Limb (tissue), 2 donors: ENCODE measurements at regions not wholly inside any gene's neighbourhood (a gene's known extent, or its start where the extent isn't known, plus 50 kb on each side); places are given as distances from the start of the nearest gene placed in this dataset.
"Not testable (repeated sequence)": the region's sequence is repeated elsewhere in the genome, so short reads cannot be mapped to it uniquely, and the experiment has no call there.

ENCODE experiments used
- DNase-seq, 2 donors: peaks; one replicate each; pipeline ENCODE4 v3.0.0-alpha.2; 2016; ENCODE audit errors: extremely low spot score in 2 of 2

- DNase-seq, result no peak
Measured at GRCh38 chr4:112708772-112709171, 71.8 kb downstream of the LARP7 start.

- no peak for DNase-seq
Measured at GRCh38 chr4:112714922-112715901, 78.3 kb downstream of the LARP7 start.

DNA sequence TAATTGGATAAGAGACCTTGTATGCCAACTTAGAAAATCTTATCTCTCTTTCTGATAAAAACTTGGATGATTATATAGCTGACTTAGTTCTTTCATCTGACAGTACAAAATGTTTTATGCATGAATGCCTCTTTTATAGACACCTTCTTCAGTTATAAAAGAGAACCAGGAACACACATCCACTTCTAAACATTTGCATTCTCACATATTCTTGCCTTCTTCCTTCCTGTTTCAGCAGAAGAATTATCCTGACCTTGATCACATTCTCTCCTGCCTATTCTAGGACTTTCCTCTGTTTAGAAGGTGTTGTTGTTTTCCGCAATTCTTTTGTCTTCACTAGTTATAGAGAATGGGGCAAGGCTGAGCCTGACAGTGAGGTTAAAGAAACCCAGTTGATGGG is 80.9 kb downstream of the LARP7 start:
- DNase-seq, result no peak

GRCh38 chr4:112721627-112722026 is 84.7 kb downstream of the LARP7 start:
- DNase-seq, result no peak

DNA sequence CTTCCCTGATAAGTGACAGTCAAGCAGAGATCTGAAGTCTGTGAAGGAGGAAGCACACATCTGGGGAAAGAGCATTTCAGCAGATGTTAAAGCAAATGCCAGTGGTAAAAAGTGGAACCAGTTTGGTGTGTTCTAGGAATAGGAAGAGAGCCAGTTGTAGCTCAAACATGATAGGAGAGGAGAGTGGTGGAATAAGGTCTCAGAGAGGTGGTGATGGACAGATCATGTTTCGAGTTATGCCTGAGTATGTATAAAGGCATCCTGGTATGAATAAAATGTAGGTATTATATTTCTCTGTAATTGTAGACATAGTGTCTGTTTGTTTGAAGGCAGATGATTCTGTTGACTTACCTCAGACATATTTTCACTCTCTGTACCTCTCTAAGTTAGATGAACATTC is 89.1 kb downstream of the LARP7 start:
- no peak for DNase-seq

- DNase-seq, result not testable (repeated sequence)
Measured at GRCh38 chr4:112727728-112728127, 90.8 kb downstream of the LARP7 start.

- DNase-seq, result no peak
Measured at GRCh38 chr4:112731715-112732114, 94.8 kb downstream of the LARP7 start.

DNA sequence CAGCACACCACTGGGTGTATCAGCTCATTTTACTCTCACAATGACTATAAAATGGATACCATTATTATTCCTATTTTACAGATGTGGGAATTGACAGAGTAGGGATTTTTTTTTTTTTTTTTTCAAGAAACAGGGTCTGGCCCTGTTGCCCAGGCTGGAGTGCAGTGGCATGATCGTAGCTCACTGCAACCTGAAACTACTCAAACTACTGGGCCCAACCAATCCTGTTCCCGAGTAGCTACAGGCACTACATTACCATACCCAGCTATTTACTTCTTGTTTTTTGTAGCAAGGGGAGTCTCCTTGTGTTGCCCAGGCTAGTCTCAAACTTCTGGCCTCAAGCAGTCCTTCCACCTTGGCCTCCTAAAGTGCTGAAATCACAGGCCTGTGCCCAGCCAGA is 95.2 kb downstream of the LARP7 start:
- DNase-seq, result no peak

GRCh38 chr4:112735474-112735951 is 98.6 kb downstream of the LARP7 start:
- DNase-seq, result no peak

DNA sequence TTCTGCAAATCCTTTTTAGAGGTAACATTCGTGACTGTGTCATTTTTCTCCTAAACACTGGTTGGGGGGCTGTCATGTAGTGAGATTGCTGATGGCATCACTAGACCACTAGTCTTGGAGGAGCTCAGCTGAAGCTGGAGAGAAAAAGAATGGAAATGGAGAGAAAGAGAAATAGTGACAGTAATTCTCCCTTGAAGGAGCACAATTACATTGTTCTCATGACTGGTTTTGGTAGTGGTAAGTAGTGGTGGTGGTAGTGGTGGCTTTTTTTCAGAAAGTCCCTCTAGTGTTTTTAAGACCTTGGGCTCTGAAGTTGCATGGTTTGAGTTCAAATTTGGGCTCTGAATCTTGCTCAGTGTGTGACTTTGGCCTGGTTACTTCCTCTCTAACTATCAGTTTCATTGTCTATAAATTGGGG is 99.8 kb downstream of the LARP7 start:
- no peak for DNase-seq

GRCh38 chr4:112739442-112739841 is 102.5 kb downstream of the LARP7 start:
- no peak for DNase-seq

DNA sequence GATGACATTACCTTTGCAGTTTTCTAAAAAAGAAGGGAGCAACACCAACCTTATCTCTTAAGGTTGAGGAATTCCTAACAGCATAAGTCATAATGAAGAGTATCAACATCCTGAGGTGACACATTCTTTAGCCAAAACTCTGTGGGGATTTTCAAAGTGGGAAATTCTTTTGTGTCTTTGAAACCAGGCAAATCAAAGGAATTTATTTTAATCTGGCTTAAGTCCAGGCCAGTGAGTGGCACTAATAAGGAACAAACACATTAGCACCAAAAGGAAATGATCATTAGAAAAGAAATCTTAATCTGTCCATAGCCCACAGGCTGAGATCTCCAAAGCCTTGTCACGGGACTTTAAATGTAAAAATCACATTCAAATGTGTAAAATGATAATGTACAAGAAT is 110.1 kb downstream of the LARP7 start:
- no peak for DNase-seq

- no peak for DNase-seq
Measured at GRCh38 chr4:112748352-112748878, 111.5 kb downstream of the LARP7 start.

DNA sequence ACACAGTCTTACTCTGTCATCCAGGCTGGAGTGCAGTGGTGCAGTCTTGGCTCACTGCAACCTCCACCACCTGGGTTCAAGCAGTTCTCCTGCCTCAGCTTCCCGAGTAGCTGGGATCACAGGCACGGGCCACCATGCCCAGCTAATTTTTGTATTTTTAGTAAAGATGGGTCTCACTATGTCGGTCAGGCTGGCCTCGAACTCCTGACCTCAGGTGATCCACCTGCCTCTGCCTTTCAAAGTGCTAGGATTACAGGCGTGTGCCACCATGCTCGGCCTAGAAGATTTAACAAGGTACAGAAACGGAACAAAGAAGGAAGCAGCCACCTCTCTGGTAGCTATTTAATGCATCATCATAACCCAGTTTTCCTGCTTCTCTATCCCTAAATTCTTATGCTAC is 113.8 kb downstream of the LARP7 start:
- not testable (repeated sequence) for DNase-seq

GRCh38 chr4:112751447-112751846 is 114.5 kb downstream of the LARP7 start:
- no peak for DNase-seq

- no peak for DNase-seq
Measured at GRCh38 chr4:112752061-112752460, 115.1 kb downstream of the LARP7 start.

DNA sequence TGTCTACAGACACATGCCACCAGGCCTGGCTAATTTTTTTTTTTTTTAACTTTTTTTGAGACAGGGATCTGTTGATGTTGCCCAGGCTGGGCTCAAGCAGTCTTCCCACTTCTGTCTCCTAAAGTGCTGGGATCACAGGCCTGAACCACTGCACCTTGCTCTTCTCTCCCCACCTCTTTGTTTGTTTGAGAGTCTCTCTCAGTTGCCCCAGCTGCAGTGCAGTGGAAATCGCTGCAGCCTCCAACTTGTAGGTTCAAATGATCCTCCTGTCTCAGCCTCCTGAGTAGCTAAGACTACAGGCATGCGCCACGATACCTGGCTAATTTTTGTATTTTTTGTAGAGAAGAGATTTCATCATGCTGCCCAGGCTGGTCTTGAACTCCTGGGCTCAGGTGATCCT is 115.6 kb downstream of the LARP7 start:
- no peak for DNase-seq

- DNase-seq, result no peak
Measured at GRCh38 chr4:112753333-112753732, 116.4 kb downstream of the LARP7 start.

DNA sequence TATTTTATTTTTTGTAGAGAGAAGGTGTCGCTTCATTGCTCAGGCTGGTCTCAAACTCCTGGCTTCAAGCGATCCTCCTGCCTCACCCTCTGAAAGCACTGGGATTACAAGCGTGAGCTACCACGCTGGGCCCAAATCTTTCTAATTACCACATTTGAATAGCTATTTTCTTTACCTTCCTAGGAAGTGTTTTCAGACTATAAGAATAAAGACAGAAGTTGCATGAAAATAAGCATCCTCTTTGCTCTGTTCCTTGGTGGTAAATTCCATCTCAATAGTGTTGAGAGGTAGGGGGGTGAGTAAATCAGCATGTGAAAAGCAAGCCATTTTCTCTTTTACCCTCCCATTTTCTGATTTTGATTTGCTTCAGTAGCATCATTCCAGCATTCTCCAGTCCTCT is 122.4 kb downstream of the LARP7 start:
- DNase-seq, result no peak

DNA sequence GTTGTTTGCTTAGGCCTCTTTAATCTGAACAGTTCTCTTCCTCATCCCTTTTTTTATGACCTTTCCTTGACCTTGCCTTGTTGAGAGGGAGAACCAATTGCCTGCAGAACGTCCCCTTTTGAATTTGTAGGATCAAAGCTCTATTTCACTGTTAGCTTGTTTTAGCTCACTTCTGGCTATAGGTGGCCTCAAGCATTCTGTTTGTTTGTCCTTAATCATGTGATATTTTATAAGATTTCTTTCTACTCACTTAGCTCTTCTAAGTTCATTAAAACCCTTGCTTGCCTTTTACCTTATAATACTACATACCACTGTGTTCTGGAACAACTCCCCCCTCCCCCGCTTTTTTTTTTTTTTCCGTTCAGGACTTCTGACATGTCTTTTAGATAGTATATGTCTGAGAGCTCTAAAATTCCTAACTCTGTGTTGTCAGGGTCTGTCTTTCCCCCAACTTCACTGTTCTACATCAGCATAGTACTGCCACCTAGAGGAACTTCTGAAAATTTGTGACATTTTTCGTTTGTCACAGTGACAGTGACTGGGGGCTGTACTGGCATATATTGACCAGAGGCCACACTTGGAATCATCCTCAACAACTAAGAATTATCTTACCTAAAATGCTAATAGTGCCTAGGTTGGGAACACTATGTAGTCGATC is 128.5 kb downstream of the LARP7 start:
- DNase-seq, result peak in 1 of 2 donors; percentile 55

GRCh38 chr4:112766422-112766821 is 129.5 kb downstream of the LARP7 start:
- DNase-seq, result peak in 1 of 2 donors; percentile 37

GRCh38 chr4:112767386-112767785 is 130.4 kb downstream of the LARP7 start:
- no peak for DNase-seq
